Renal cortex interstitium (tissue), 11 donors: ENCODE measurements at regions not wholly inside any gene's neighbourhood (a gene's known extent, or its start where the extent isn't known, plus 50 kb on each side); places are given as distances from the start of the nearest gene placed in this dataset.
"Not testable (repeated sequence)": the region's sequence is repeated elsewhere in the genome, so short reads cannot be mapped to it uniquely, and the experiment has no call there.

ENCODE experiments used
- DNase-seq, 11 donors: peaks; one replicate each; pipeline ENCODE4 v3.0.0-alpha.2; 2013; ENCODE audit warnings: low read depth in 9 of 11, low spot score in 4 of 11; ENCODE audit errors: extremely low read depth in 1 of 11

GRCh38 chr6:14770040-14770439 is 475.8 kb upstream of the JARID2 start:
- DNase-seq: no peak

- DNase-seq: no peak
These were observed 475.3 kb upstream of the JARID2 start for GRCh38 chr6:14770572-14770971.

- peak in 1 of 11 donors; percentile 22 for DNase-seq
These were observed 474.9 kb upstream of the JARID2 start for GRCh38 chr6:14771016-14771415.

GRCh38 chr6:14772188-14772587 is 473.7 kb upstream of the JARID2 start:
- DNase-seq: no peak

GRCh38 chr6:14775528-14775927 is 470.3 kb upstream of the JARID2 start:
- no peak for DNase-seq

- DNase-seq: no peak
These were observed 469.6 kb upstream of the JARID2 start for GRCh38 chr6:14776307-14776706.

- no peak for DNase-seq
These were observed 463.9 kb upstream of the JARID2 start for GRCh38 chr6:14781772-14782525.

- DNase-seq: not testable (repeated sequence)
These were observed 462.9 kb upstream of the JARID2 start for GRCh38 chr6:14782921-14783464.

GRCh38 chr6:14783594-14783993 is 462.3 kb upstream of the JARID2 start:
- DNase-seq: no peak

GRCh38 chr6:14784596-14785492 is 461.0 kb upstream of the JARID2 start:
- no peak for DNase-seq

- DNase-seq: no peak
These were observed 460.4 kb upstream of the JARID2 start for GRCh38 chr6:14785493-14785790.

- no peak for DNase-seq
These were observed 459.9 kb upstream of the JARID2 start for GRCh38 chr6:14786008-14786407.

GRCh38 chr6:14786455-14786854 is 459.4 kb upstream of the JARID2 start:
- DNase-seq: no peak

- no peak for DNase-seq
These were observed 458.6 kb upstream of the JARID2 start for GRCh38 chr6:14787250-14787649.

GRCh38 chr6:14787677-14788076 is 458.2 kb upstream of the JARID2 start:
- no peak for DNase-seq

GRCh38 chr6:14789996-14790395 is 455.9 kb upstream of the JARID2 start:
- DNase-seq: no peak

GRCh38 chr6:14790976-14791375 is 454.9 kb upstream of the JARID2 start:
- no peak for DNase-seq

GRCh38 chr6:14791526-14791925 is 454.3 kb upstream of the JARID2 start:
- no peak for DNase-seq

- DNase-seq: no peak
These were observed 453.5 kb upstream of the JARID2 start for GRCh38 chr6:14792118-14792955.
